DMS 273 (cell line): ENCODE measurements at regions not wholly inside any gene's neighbourhood (a gene's known extent, or its start where the extent isn't known, plus 50 kb on each side); places are given as distances from the start of the nearest gene placed in this dataset.

ENCODE experiments used
- DNase-seq: peaks from one replicate; lab custom pipeline; 2025; ENCODE audit not compliant: unreplicated experiment; lab: John Stamatoyannopoulos, UW

- DNase-seq = no peak
Observed at GRCh38 chr22:47380692-47381091, 618.2 kb downstream of the TBC1D22A start.

GRCh38 chr22:47379037-47379436 lies 616.6 kb downstream of the TBC1D22A start:
- DNase-seq = no peak

- DNase-seq = no peak
Observed at GRCh38 chr22:47377926-47378560, 615.6 kb downstream of the TBC1D22A start.

- no peak for DNase-seq
Observed at GRCh38 chr22:47376901-47377505, 614.6 kb downstream of the TBC1D22A start.

- no peak for DNase-seq
Observed at GRCh38 chr22:47376322-47376700, 613.9 kb downstream of the TBC1D22A start.

GRCh38 chr22:47375621-47376321 lies 613.3 kb downstream of the TBC1D22A start:
- no peak for DNase-seq

GRCh38 chr22:47374901-47375575 lies 612.6 kb downstream of the TBC1D22A start:
- DNase-seq = no peak

- no peak for DNase-seq
Observed at GRCh38 chr22:47374273-47374771, 611.9 kb downstream of the TBC1D22A start.

GRCh38 chr22:47373648-47374272 lies 611.3 kb downstream of the TBC1D22A start:
- DNase-seq = no peak

GRCh38 chr22:47372596-47373385 lies 610.3 kb downstream of the TBC1D22A start:
- DNase-seq = no peak

GRCh38 chr22:47372111-47372581 lies 609.7 kb downstream of the TBC1D22A start:
- DNase-seq = no peak

GRCh38 chr22:47371263-47372090 lies 609.0 kb downstream of the TBC1D22A start:
- DNase-seq = no peak

GRCh38 chr22:47370448-47371262 lies 608.2 kb downstream of the TBC1D22A start:
- no peak for DNase-seq

GRCh38 chr22:47369431-47370015 lies 607.1 kb downstream of the TBC1D22A start:
- DNase-seq = no peak

GRCh38 chr22:47369020-47369419 lies 606.6 kb downstream of the TBC1D22A start:
- DNase-seq = no peak

- DNase-seq = no peak
Observed at GRCh38 chr22:47367993-47368945, 605.8 kb downstream of the TBC1D22A start.

GRCh38 chr22:47367107-47367690 lies 604.7 kb downstream of the TBC1D22A start:
- no peak for DNase-seq
